B cell (primary cell): ENCODE measurements at regions not wholly inside any gene's neighbourhood (a gene's known extent, or its start where the extent isn't known, plus 50 kb on each side); places are given as distances from the start of the nearest gene placed in this dataset.

Experiments used
- EZH2 ChIP-seq: IDR thresholded peaks from 2 replicates; pipeline ENCODE4 v1.6.1; 2012; ENCODE audit warnings: borderline replicate concordance, low read depth, mild to moderate bottlenecking, moderate library complexity, low read length; ENCODE audit not compliant: insufficient read depth, poor library complexity, severe bottlenecking
- TF ChIP-seq, protein P1 (sequence below): fragments of 200-600 bp; IDR thresholded peaks from one replicate; pipeline ENCODE4 v1.8.0; 2022; ENCODE audit warnings: antibody characterized with exemption, mild to moderate bottlenecking

DNA sequence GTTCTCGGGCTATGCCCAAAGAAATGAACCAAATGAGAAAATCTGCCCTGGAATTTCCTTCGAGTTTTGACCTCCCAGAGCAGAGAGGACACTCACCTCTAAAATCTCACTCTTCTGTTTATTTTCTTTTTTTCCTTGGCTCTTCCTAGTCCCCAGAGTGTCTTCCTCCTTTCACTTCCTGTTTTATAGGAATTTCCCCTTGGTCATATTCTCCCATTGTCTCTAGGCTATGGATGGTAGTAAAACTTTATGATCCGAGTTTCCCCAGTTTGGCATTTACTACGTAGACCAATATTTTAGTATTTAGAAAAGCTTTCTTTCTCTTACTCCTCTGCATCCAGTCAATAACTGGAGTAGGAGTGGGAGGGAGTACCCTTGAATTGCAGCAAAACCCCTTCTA lies 354.5 kb upstream of the ZNF608 start:
- TF ChIP-seq, protein P1, sequence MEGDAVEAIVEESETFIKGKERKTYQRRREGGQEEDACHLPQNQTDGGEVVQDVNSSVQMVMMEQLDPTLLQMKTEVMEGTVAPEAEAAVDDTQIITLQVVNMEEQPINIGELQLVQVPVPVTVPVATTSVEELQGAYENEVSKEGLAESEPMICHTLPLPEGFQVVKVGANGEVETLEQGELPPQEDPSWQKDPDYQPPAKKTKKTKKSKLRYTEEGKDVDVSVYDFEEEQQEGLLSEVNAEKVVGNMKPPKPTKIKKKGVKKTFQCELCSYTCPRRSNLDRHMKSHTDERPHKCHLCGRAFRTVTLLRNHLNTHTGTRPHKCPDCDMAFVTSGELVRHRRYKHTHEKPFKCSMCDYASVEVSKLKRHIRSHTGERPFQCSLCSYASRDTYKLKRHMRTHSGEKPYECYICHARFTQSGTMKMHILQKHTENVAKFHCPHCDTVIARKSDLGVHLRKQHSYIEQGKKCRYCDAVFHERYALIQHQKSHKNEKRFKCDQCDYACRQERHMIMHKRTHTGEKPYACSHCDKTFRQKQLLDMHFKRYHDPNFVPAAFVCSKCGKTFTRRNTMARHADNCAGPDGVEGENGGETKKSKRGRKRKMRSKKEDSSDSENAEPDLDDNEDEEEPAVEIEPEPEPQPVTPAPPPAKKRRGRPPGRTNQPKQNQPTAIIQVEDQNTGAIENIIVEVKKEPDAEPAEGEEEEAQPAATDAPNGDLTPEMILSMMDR, result no peak
- TF ChIP-seq EZH2, result no peak
